Cerebellar cortex (tissue), 1 donor: ENCODE measurements at regions not wholly inside any gene's neighbourhood (a gene's known extent, or its start where the extent isn't known, plus 50 kb on each side); places are given as distances from the start of the nearest gene placed in this dataset.

Experiments
- DNase-seq: peaks from one replicate; pipeline ENCODE4 v3.0.0-alpha.2; 2015; ENCODE audit warnings: low spot score

DNA sequence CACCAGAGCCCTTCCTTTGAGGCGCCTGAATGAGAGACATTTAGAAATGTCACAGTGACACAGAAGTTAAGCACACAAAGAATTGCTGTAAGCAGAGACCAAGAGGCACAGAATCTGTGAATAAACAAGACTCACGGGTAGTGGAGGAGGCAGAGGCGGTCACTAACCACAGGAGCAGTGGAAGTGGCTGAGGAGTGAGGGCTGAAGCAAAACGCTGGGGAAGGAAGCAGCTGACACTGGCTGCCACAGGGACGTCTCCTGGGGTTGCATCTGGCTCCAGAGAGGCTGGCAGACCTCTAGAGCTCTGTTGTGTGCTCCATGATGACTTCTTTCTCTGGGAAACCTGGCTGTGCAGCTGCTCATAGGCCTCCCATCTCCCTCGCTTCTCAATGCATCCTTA, 65.0 kb upstream of the SLC2A12 start:
- no peak for DNase-seq

DNA sequence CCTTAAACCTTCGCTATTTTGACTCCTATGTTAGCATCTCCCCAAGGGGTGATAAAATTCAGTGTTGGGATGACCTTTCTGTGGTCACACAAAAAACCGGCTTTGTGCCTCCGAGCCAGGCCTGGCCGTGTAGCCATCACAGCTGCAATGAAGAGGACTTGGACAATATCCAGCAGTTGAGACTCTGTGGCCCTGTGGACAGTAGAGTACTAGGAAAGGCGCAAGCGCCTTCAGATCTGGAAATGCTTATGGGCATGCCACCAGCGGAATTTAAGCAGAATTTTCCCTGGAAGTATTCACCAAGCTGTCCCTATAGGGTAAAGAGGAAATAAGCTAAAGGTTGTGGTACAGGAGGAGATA, 63.3 kb upstream of the SLC2A12 start:
- peak; percentile 17 for DNase-seq

DNA sequence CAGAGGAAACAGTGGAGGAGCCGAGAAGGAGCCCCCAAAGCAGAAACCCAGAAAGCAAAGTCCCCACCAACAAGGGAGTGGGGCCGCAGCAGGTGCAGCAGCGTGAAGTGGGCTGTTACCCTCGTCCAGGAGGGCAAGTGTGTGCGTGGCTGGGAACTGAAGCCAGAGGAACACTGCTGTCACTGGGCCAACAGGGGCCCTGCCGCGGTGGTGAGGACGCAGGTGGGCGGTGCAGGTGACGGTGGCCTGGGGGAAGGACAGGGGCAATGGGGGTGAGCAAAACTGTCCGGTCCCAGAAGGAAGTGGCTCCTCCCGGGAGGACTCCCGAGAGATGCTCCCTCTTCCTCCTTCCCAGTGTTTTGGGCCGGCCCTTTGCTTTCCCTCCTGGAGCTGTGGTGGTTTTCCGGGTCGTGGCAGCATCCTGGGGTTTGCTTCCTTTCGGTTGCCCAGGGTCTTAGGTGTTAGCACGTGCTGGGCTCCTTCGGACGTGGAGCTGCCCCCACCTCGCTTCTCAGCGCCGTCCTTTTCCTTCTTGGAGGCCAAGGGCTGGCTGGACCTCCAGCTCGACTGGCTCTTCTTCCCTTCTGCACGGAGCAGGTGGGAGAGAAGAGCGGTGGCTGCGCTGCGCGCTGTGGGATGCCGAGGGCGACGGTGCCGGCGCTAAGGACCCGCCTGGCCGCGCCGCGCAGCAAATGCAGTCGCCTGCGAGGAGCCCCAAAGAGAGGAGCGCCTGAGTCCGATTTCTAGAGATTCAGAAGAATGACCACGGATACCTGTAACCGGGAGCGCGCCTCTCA, 62.7 kb upstream of the SLC2A12 start:
- no peak for DNase-seq

DNA sequence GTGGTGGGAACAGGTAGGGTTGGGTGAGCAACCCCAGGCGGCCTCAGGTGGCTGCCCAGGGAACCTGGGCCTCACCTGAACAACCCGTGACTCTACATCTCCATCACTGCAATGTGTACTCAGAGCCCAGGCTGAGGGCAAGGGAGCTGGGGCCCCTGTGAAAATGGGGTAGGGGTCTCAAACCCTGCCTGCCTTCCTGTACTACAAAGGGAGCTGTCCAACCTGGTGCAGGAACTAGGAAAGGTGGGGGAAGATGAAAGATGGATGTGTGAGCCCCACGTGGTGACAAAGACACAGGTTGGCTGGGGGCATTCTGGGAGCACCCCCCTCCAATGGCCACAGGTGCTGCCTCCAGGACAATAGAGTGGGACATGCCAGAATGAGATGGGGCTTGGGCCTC, 62.1 kb upstream of the SLC2A12 start:
- no peak for DNase-seq

DNA sequence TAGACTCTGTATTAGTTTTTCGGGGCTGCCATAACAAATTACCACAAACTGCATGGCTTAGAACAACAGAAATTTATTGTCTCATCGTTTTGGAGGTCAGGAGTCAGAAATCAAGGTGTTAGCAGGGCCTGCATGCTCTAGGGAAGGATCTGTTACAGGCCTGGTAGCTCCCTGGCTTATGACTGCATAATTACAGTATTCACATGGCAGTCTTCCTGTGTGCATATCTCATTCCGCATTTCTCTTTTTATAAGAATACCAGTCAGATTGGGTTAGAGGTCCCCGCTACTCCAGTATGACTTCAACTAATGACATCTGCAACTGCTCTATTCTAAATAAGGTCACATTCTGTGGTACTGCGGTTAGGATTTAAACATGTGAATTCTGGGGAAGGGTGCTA, 59.3 kb upstream of the SLC2A12 start:
- no peak for DNase-seq

DNA sequence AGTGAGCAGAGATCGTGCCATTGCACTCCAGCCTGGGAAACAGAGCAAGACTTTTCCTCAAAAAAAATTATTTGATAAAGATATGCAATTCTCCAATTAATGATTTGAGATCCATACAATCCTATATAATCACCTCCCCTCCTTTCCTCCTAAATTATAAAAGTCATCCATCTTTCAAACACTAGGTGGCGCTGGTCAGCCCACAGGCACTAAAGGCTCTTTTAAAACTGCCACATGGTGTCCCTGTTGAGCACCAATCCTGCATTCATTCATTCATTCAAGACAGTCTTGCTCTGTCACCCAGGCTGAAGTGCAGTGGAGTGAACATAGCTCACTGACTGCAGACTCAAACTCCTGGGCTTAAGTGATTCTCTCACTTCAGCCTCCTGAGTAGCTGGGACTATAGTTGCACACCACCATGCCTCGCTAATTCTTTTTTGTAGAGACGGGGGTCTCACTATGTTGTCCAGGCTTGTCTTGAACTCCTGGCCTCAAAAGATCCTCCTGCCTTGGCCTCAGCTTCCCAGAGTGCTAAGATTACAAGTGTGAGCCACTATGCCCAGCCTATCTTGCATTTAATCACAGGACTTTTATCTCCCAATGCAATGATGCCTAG, 58.7 kb upstream of the SLC2A12 start:
- peak; percentile 47 for DNase-seq

DNA sequence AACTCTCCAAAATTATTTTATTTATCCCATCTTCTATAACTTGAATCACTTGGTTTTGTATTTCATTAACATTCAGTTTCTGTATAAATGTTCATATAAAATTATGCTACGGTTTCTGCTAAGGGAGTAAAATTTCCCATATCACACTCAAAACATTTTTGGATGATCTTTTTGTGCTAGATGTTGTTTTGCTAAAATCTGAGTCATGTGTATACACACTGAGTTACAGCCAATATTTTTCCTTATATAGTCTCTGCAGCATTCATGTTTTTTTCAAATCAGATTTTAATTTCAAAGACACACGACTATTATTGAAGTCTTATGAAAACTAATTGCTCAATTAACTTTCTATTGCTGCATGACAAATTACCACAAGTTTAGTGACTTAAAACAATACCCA, 54.3 kb upstream of the SLC2A12 start:
- no peak for DNase-seq

DNA sequence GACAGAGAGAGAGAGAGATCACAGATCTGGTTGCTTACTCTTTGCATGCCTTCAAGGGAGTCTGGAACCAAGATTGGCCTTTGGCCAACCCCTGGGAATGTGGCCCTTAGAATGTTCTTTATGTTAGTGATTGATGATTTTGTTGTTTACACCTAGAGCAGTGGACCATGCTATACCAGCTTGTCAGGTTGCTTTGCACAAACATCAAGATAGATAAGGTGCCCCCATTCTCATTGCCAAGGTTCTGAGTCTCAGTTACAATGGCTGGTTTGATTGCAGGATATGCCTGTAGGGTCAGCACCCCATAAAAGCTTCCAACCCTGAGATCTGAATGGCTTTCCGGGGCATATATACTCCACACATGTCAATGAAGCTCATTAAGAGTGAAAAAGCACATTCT, 53.5 kb upstream of the SLC2A12 start:
- DNase-seq = no peak

DNA sequence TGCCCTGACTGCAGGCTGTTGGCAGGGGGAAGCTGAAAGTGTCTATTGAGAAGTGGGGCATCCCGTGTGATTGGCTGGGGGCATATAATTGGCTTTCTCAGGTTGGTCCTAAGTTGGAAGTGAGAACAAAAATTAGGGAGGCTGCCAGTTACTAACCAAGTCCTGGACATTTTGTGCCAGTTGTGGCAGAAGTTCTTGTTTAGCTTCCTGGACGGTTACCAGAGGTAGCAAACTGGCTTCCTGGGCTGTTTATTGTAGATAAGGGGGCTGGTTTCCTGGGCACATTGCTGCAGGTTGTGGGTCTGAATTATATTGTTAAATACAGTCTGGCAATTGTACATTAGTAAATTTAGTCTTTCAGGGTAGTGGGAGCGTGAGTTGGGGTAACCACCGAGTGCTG, 50.6 kb upstream of the SLC2A12 start:
- no peak for DNase-seq
